ENCODE measurements at regions not wholly inside any gene's neighbourhood (a gene's known extent, or its start where the extent isn't known, plus 50 kb on each side); places are given as distances from the start of the nearest gene placed in this dataset.

- DNase-seq: peak; percentile 57
- Histone ChIP-seq H3K9me3 (ENCODE audit: control insufficient read depth, low read length) (no peaks in the 10 kb centered on the region), H3K4me1 (ENCODE audit: control insufficient read depth, insufficient read depth, low read length) (no peaks in the 10 kb centered on the region), H3K36me3 (ENCODE audit: control insufficient read depth, insufficient read depth, low read length) (no peaks in the 10 kb centered on the region), H3K27ac (ENCODE audit: low read depth, low read length) (no peak overlapping the region), H3K4me3 (ENCODE audit: low read length) (no peak overlapping the region), H3K27me3 (ENCODE audit: control insufficient read depth, insufficient read depth, low read length, poor library complexity, severe bottlenecking) (no peaks in the 10 kb centered on the region), H3K9ac (ENCODE audit: extremely low read depth, low read length, poor library complexity, severe bottlenecking) (no peak overlapping the region)
- H3K27me3 Mint-ChIP-seq (ENCODE audit: insufficient read depth): no peaks in the 10 kb centered on the region
- 83 to 91% methylated on average over 2 to 3 of the region's 3 CpGs for WGBS, 2 experiments (ENCODE audit: insufficient coverage in 1 of 2, insufficient read length in 1 of 2)
- H3K9me3 Mint-ChIP-seq: peaks cover under 1% of the 10 kb centered on the region
- H3K27ac Mint-ChIP-seq: no peak overlapping the region
- peak; percentile 69 for TF ChIP-seq CTCF (conservative IDR thresholded peaks at IDR 0.05)
- H3K4me3 Mint-ChIP-seq: no peak overlapping the region
- peaks cover 10% of the 10 kb centered on the region for H3K4me1 Mint-ChIP-seq
- H3K36me3 Mint-ChIP-seq (ENCODE audit: low read depth): no peaks in the 10 kb centered on the region
Observed at GRCh38 chr2:103159018-103159417, 397.2 kb downstream of the TMEM182 start.

- no peak overlapping the region for H3K27ac ChIP-seq (ENCODE audit: low read depth, low read length)
- peak; percentile 66 for DNase-seq
Observed at GRCh38 chr2:103161456-103162289, 399.8 kb downstream of the TMEM182 start.

GRCh38 chr2:103164748-103165147 is 402.9 kb downstream of the TMEM182 start:
- no peak overlapping the region for H3K4me3 Mint-ChIP-seq
- Histone ChIP-seq H3K27me3 (ENCODE audit: control insufficient read depth, insufficient read depth, low read length, poor library complexity, severe bottlenecking) (no peaks in the 10 kb centered on the region), H3K9ac (ENCODE audit: extremely low read depth, low read length, poor library complexity, severe bottlenecking) (no peak overlapping the region), H3K27ac (ENCODE audit: low read depth, low read length) (no peak overlapping the region), H3K36me3 (ENCODE audit: control insufficient read depth, insufficient read depth, low read length) (no peaks in the 10 kb centered on the region), H3K9me3 (ENCODE audit: control insufficient read depth, low read length) (no peaks in the 10 kb centered on the region), H3K4me3 (ENCODE audit: low read length) (no peak overlapping the region), H3K4me1 (ENCODE audit: control insufficient read depth, insufficient read depth, low read length) (peaks cover 9% of the 10 kb centered on the region)
- DNase-seq: peak; percentile 50
- H3K36me3 Mint-ChIP-seq (ENCODE audit: low read depth): no peaks in the 10 kb centered on the region
- peak overlapping the region; percentile 48 for H3K27ac Mint-ChIP-seq
- peaks cover 3% of the 10 kb centered on the region for H3K9me3 Mint-ChIP-seq
- H3K4me1 Mint-ChIP-seq: peaks cover 46% of the 10 kb centered on the region
- TF ChIP-seq CTCF (conservative IDR thresholded peaks at IDR 0.05): no peak
- H3K27me3 Mint-ChIP-seq (ENCODE audit: insufficient read depth): no peaks in the 10 kb centered on the region
- WGBS, 2 experiments (ENCODE audit: insufficient coverage in 1 of 2, insufficient read length in 1 of 2): 54 to 71% methylated on average over 3 to 5 of the region's 5 CpGs

More at GRCh38 chr2:103161456-103162289, 399.8 kb downstream of the TMEM182 start:
- 60 to 73% methylated on average over 1 to 7 of the region's 7 CpGs for WGBS, 2 experiments (ENCODE audit: insufficient coverage in 1 of 2, insufficient read length in 1 of 2)
- H3K9ac ChIP-seq (ENCODE audit: extremely low read depth, low read length, poor library complexity, severe bottlenecking): no peak overlapping the region
- peak; percentile 94 for TF ChIP-seq CTCF (conservative IDR thresholded peaks at IDR 0.05)
- H3K4me3 Mint-ChIP-seq: no peak overlapping the region
- H3K4me3 ChIP-seq (ENCODE audit: low read length): no peak overlapping the region
- H3K27me3 ChIP-seq (ENCODE audit: control insufficient read depth, insufficient read depth, low read length, poor library complexity, severe bottlenecking): no peaks in the 10 kb centered on the region
- H3K36me3 ChIP-seq (ENCODE audit: control insufficient read depth, insufficient read depth, low read length): no peaks in the 10 kb centered on the region
- H3K27ac Mint-ChIP-seq: no peak overlapping the region
- H3K9me3 Mint-ChIP-seq: peaks cover 3% of the 10 kb centered on the region
- no peaks in the 10 kb centered on the region for H3K9me3 ChIP-seq (ENCODE audit: control insufficient read depth, low read length)
- H3K27me3 Mint-ChIP-seq (ENCODE audit: insufficient read depth): no peaks in the 10 kb centered on the region
- peaks cover 32% of the 10 kb centered on the region for H3K4me1 Mint-ChIP-seq
- peaks cover 2% of the 10 kb centered on the region for H3K4me1 ChIP-seq (ENCODE audit: control insufficient read depth, insufficient read depth, low read length)
- H3K36me3 Mint-ChIP-seq (ENCODE audit: low read depth): no peaks in the 10 kb centered on the region

Measured in endodermal cell (in vitro differentiated cells).